K562 (cell line): ENCODE measurements at regions not wholly inside any gene's neighbourhood (a gene's known extent, or its start where the extent isn't known, plus 50 kb on each side); places are given as distances from the start of the nearest gene placed in this dataset.

Source experiments
- BRD4 ChIP-seq: fragments of 200-600 bp; sonication (generic); IDR thresholded peaks from 2 replicates; pipeline ENCODE4 v1.6.1; 2017; ENCODE audit warnings: inconsistent platforms
- CBFA2T3 ChIP-seq: fragments of 450-650 bp; IDR thresholded peaks from 2 replicates; pipeline ENCODE4 v1.6.1; 2017
- CEBPB ChIP-seq: fragments of 450-650 bp; IDR thresholded peaks from 2 replicates; pipeline ENCODE4 v1.6.1; 2016; ENCODE audit warnings: missing genetic modification characterization, missing compliant biosample characterization
- CTCF ChIP-seq, 3 experiments: IDR thresholded peaks in 2 of 3; conservative IDR thresholded peaks in 1 of 3; 2 replicates each; pipeline ENCODE4 v1.5.1; 2011 to 2012; ENCODE audit warnings: low read length in 3 of 3, mild to moderate bottlenecking in 3 of 3, control low read depth in 2 of 3, improper control_type of control experiment in 1 of 3, inconsistent platforms in 1 of 3, low read depth in 1 of 3, mixed read lengths in 1 of 3, moderate library complexity in 1 of 3; ENCODE audit not compliant: insufficient read depth in 2 of 3
- FOXP1 ChIP-seq: sonication (generic); formaldehyde crosslinking; IDR thresholded peaks from 2 replicates; pipeline ENCODE4 v1.8.0; 2022; ENCODE audit warnings: mild to moderate bottlenecking, missing genetic modification reagents
- GABPA ChIP-seq: fragments of 200-800 bp; sonication (Bioruptor generic); conservative IDR thresholded peaks from 2 replicates; pipeline ENCODE4 v1.6.1; 2016; ENCODE audit warnings: low read depth, missing genetic modification characterization, missing compliant biosample characterization
- JUNB ChIP-seq: fragments of 450-650 bp; formaldehyde crosslinking; conservative IDR thresholded peaks from 2 replicates; pipeline ENCODE4 v1.4.0; 2020; ENCODE audit warnings: mild to moderate bottlenecking
- NFE2L1 ChIP-seq: fragments of 450-650 bp; IDR thresholded peaks from 2 replicates; pipeline ENCODE4 v1.6.1; 2016; ENCODE audit warnings: missing genetic modification characterization, low read depth, mild to moderate bottlenecking, missing compliant biosample characterization, moderate library complexity, borderline replicate concordance
- POLR2AphosphoS5 ChIP-seq: IDR thresholded peaks from 2 replicates; pipeline ENCODE4 v1.6.1; 2011; ENCODE audit warnings: mild to moderate bottlenecking, low read depth, low read length, moderate library complexity; ENCODE audit not compliant: control insufficient read depth, insufficient read depth
- SAFB ChIP-seq: fragments of 200-400 bp; formaldehyde crosslinking; IDR thresholded peaks from 2 replicates; pipeline ENCODE4 v1.6.1; 2017; ENCODE audit warnings: low read depth, low read length, borderline replicate concordance
- ZBTB17 ChIP-seq: fragments of 450-650 bp; formaldehyde crosslinking; IDR thresholded peaks from 2 replicates; pipeline ENCODE4 v1.4.0; 2020; ENCODE audit warnings: mild to moderate bottlenecking
- ZNF174 ChIP-seq: fragments of 250-450 bp; sonication (Bioruptor Pico); IDR thresholded peaks from 2 replicates; pipeline ENCODE4 v1.4.0; 2020; ENCODE audit warnings: mild to moderate bottlenecking
- ZNF274 ChIP-seq: IDR thresholded peaks from 2 replicates; pipeline ENCODE4 v1.6.1; 2011; ENCODE audit warnings: low read depth, mild to moderate bottlenecking, low read length, moderate library complexity, borderline replicate concordance
- ZNF512 ChIP-seq: IDR thresholded peaks from 2 replicates; pipeline ENCODE4 v1.6.1; 2016; ENCODE audit warnings: missing genetic modification characterization, missing compliant biosample characterization

- TF ChIP-seq BRD4 (no peak), CBFA2T3 (no peak), ZBTB17 (CRISPR knock-in tag) (no peak), POLR2AphosphoS5 (no peak), JUNB (CRISPR knock-in tag) (no peak), GABPA (tag) (no peak), ZNF174 (CRISPR knock-in tag) (no peak), ZNF274 (no peak), CTCF (IDR thresholded peaks at IDR 0.05 in 2 of 3, conservative IDR thresholded peaks at IDR 0.05 in 1 of 3; ENCODE audit: insufficient read depth in 2 of 3, low read depth in 1 of 3, low read length in 3 of 3) (no peak), FOXP1 (CRISPR knock-in tag) (no peak), CEBPB (tag) (no peak), NFE2L1 (tag) (no peak), SAFB (no peak), ZNF512 (no peak)
These were observed 671.9 kb upstream of the SOX11 start for GRCh38 chr2:5020116-5020875.
